ENCODE measurements at regions not wholly inside any gene's neighbourhood (a gene's known extent, or its start where the extent isn't known, plus 50 kb on each side); places are given as distances from the start of the nearest gene placed in this dataset.

- peaks cover 0 to 25% (median 5%) of the 10 kb centered on the region in 6 donors for H3K36me3 ChIP-seq
- DNase-seq: no peak
- 71 to 93% (median 83%) methylated on average over 2 of the region's 2 CpGs for WGBS, 5 donors
- H3K4me1 ChIP-seq: peaks cover 0 to 16% (median 0%) of the 10 kb centered on the region in 6 donors
- intact Hi-C loops (cut with DNase I; ENCODE audit: low total_unique reads): no loop called here
- no peaks in the 10 kb centered on the region for H3K9me3 ChIP-seq
- TF ChIP-seq POLR2A (IDR thresholded peaks at IDR 0.05): no peak
- no peak for TF ChIP-seq POLR2AphosphoS5 (IDR thresholded peaks at IDR 0.05)
- TF ChIP-seq CTCF (IDR thresholded peaks at IDR 0.05 in 8 of 11, conservative IDR thresholded peaks at IDR 0.05 in 3 of 11): no peak
- H3K27me3 ChIP-seq (replicated peaks in 1 of 7): no peaks in the 10 kb centered on the region
- no peak overlapping the region for H3K27ac ChIP-seq
- H3K4me3 ChIP-seq: no peak overlapping the region
Observed at GRCh38 chr9:714675-715074, 126.8 kb upstream of the DMRT1 start.

GRCh38 chr9:715300-715699 is 126.2 kb upstream of the DMRT1 start:
- H3K27ac ChIP-seq: peak overlapping the region in 2 of 8 donors; percentile 17 to 38
- TF ChIP-seq CTCF (IDR thresholded peaks at IDR 0.05 in 8 of 11, conservative IDR thresholded peaks at IDR 0.05 in 3 of 11) (no peak), POLR2A (IDR thresholded peaks at IDR 0.05) (no peak), POLR2AphosphoS5 (IDR thresholded peaks at IDR 0.05) (no peak)
- H3K27me3 ChIP-seq (replicated peaks in 1 of 7): no peaks in the 10 kb centered on the region
- H3K4me1 ChIP-seq: peaks cover 0 to 16% (median 0%) of the 10 kb centered on the region in 6 donors
- intact Hi-C loops (cut with DNase I; ENCODE audit: low total_unique reads): no loop called here
- DNase-seq: no peak
- H3K4me3 ChIP-seq: no peak overlapping the region
- no peaks in the 10 kb centered on the region for H3K9me3 ChIP-seq
- peaks cover 0 to 25% (median 5%) of the 10 kb centered on the region in 6 donors for H3K36me3 ChIP-seq
- WGBS, 5 donors: 32 to 79% (median 58%) methylated on average over 2 of the region's 2 CpGs

- Histone ChIP-seq H3K4me3 (no peak overlapping the region), H3K27ac (peak overlapping the region in 2 of 8 donors; percentile 17 to 38)
- 60 to 82% (median 65%) methylated on average over 3 of the region's 3 CpGs for WGBS, 5 donors
Observed at GRCh38 chr9:715743-716400, 125.6 kb upstream of the DMRT1 start.

More at GRCh38 chr9:715743-716400, 125.6 kb upstream of the DMRT1 start:
- peaks cover 0 to 16% (median 0%) of the 10 kb centered on the region in 6 donors for H3K4me1 ChIP-seq
- intact Hi-C loops (cut with DNase I; ENCODE audit: low total_unique reads): no loop called here
- no peak for TF ChIP-seq POLR2AphosphoS5 (IDR thresholded peaks at IDR 0.05)
- TF ChIP-seq POLR2A (IDR thresholded peaks at IDR 0.05): no peak
- no peak for TF ChIP-seq CTCF (IDR thresholded peaks at IDR 0.05 in 8 of 11, conservative IDR thresholded peaks at IDR 0.05 in 3 of 11)
- no peak for DNase-seq
- no peaks in the 10 kb centered on the region for H3K9me3 ChIP-seq
- peaks cover 0 to 23% (median 5%) of the 10 kb centered on the region in 6 donors for H3K36me3 ChIP-seq
- no peaks in the 10 kb centered on the region for H3K27me3 ChIP-seq (replicated peaks in 1 of 7)
